WTC11 (cell line): ENCODE measurements at regions not wholly inside any gene's neighbourhood (a gene's known extent, or its start where the extent isn't known, plus 50 kb on each side); places are given as distances from the start of the nearest gene placed in this dataset.

Experiments
- ATAC-seq: fragments of 200-7000 bp; cut with Tn5 transposase; 2 replicates; pipeline ENCODE4 v1.10.0; 2021; ENCODE audit warnings: mild to moderate bottlenecking, moderate library complexity
- CTCF ChIA-PET: fragments of 300-600 bp; sonication (Branson Sonifier 250); formaldehyde crosslinking; loops from one replicate; lab custom pipeline; 2021; ENCODE audit warnings: antibody characterized with exemption; lab: Charles Lee
- POLR2A ChIA-PET: fragments of 350-600 bp; sonication (Branson Sonifier 250); formaldehyde crosslinking; loops from one replicate; lab custom pipeline; 2021; ENCODE audit warnings: antibody characterized with exemption; lab: Charles Lee
- DNase-seq: peaks from one replicate; pipeline ENCODE4 v3.0.0; 2021; ENCODE audit warnings: low spot score
- H3K27ac Mint-ChIP-seq: 2 replicates; pipeline ENCODE4 v1.8.0; 2021; ENCODE audit warnings: mixed read lengths
- H3K27me3 Mint-ChIP-seq: 2 replicates; pipeline ENCODE4 v1.8.0; 2021; ENCODE audit warnings: low read depth, mild to moderate bottlenecking, moderate library complexity, mixed read lengths
- H3K36me3 Mint-ChIP-seq: 2 replicates; pipeline ENCODE4 v1.8.0; 2021; ENCODE audit warnings: mixed read lengths
- H3K4me1 Mint-ChIP-seq: 2 replicates; pipeline ENCODE4 v1.8.0; 2022; ENCODE audit warnings: mixed read lengths
- H3K4me3 Mint-ChIP-seq: 2 replicates; pipeline ENCODE4 v1.8.0; 2021; ENCODE audit warnings: mild to moderate bottlenecking, moderate library complexity, mixed read lengths
- H3K9me3 Mint-ChIP-seq: 2 replicates; pipeline ENCODE4 v1.8.0; 2021; ENCODE audit warnings: mixed read lengths
- EMX1 ChIP-seq: fragments of 250-450 bp; sonication (Bioruptor Pico); IDR thresholded peaks from 2 replicates; pipeline ENCODE4 v1.8.0; 2021; ENCODE audit warnings: mild to moderate bottlenecking
- ESRRA ChIP-seq: sonication (generic); formaldehyde crosslinking; IDR thresholded peaks from 2 replicates; pipeline ENCODE4 v1.8.1; 2022; ENCODE audit warnings: mild to moderate bottlenecking, missing genetic modification reagents, borderline replicate concordance
- ETV6 ChIP-seq: sonication (generic); formaldehyde crosslinking; IDR thresholded peaks from 2 replicates; pipeline ENCODE4 v1.8.1; 2022; ENCODE audit warnings: mild to moderate bottlenecking, missing genetic modification reagents
- FOXK1 ChIP-seq: sonication (generic); formaldehyde crosslinking; IDR thresholded peaks from 2 replicates; pipeline ENCODE4 v1.8.0; 2022; ENCODE audit warnings: mild to moderate bottlenecking, moderate library complexity, missing genetic modification reagents
- HMGA2 ChIP-seq: fragments of 250-450 bp; sonication (Bioruptor Pico); IDR thresholded peaks from 2 replicates; pipeline ENCODE4 v1.4.0; 2021; ENCODE audit warnings: mild to moderate bottlenecking, moderate library complexity
- MXD4 ChIP-seq: fragments of 250-450 bp; sonication (Bioruptor Pico); IDR thresholded peaks from 2 replicates; pipeline ENCODE4 v1.8.0; 2021; ENCODE audit warnings: mild to moderate bottlenecking, moderate library complexity, borderline replicate concordance
- MYBL2 ChIP-seq: sonication (generic); formaldehyde crosslinking; IDR thresholded peaks from 2 replicates; pipeline ENCODE4 v1.8.1; 2023; ENCODE audit warnings: mild to moderate bottlenecking, moderate library complexity, missing genetic modification reagents
- NR1H2 ChIP-seq: sonication (generic); formaldehyde crosslinking; IDR thresholded peaks from 2 replicates; pipeline ENCODE4 v1.9.0; 2021; ENCODE audit warnings: mild to moderate bottlenecking, moderate library complexity, missing genetic modification reagents
- NR3C1 ChIP-seq: sonication (generic); formaldehyde crosslinking; conservative IDR thresholded peaks from 2 replicates; pipeline ENCODE4 v1.8.1; 2023; ENCODE audit warnings: low read depth, mild to moderate bottlenecking, missing genetic modification reagents
- SMAD3 ChIP-seq: sonication (generic); formaldehyde crosslinking; IDR thresholded peaks from 2 replicates; pipeline ENCODE4 v1.8.0; 2022; ENCODE audit warnings: missing genetic modification reagents, mild to moderate bottlenecking, borderline replicate concordance
- SP1 ChIP-seq: sonication (generic); formaldehyde crosslinking; conservative IDR thresholded peaks from 2 replicates; pipeline ENCODE4 v1.8.1; 2022; ENCODE audit warnings: missing genetic modification reagents
- ZNF121 ChIP-seq: sonication (generic); formaldehyde crosslinking; IDR thresholded peaks from 2 replicates; pipeline ENCODE4 v1.8.0; 2023; ENCODE audit warnings: missing genetic modification reagents
- ZNF423 ChIP-seq: fragments of 250-450 bp; sonication (Bioruptor Pico); IDR thresholded peaks from 2 replicates; pipeline ENCODE4 v2.1.2; 2022; ENCODE audit warnings: mild to moderate bottlenecking, moderate library complexity
- TF ChIP-seq, protein P1 (sequence below): sonication (generic); formaldehyde crosslinking; IDR thresholded peaks from 2 replicates; pipeline ENCODE4 v1.8.1; 2022; ENCODE audit warnings: mild to moderate bottlenecking, moderate library complexity, missing genetic modification reagents
- TF ChIP-seq, protein P2 (sequence below): sonication (generic); formaldehyde crosslinking; IDR thresholded peaks from 2 replicates; pipeline ENCODE4 v1.8.0; 2022; ENCODE audit warnings: mild to moderate bottlenecking, missing genetic modification reagents
- TF ChIP-seq, protein P3 (sequence below): sonication (generic); formaldehyde crosslinking; IDR thresholded peaks from 2 replicates; pipeline ENCODE4 v1.8.0; 2023; ENCODE audit warnings: mild to moderate bottlenecking, missing genetic modification reagents
- TF ChIP-seq, protein P4 (sequence below): sonication (generic); formaldehyde crosslinking; IDR thresholded peaks from 2 replicates; pipeline ENCODE4 v1.8.0; 2022; ENCODE audit warnings: mild to moderate bottlenecking, missing genetic modification reagents
- TF ChIP-seq, protein P5 (sequence below): fragments of 250-450 bp; sonication (Bioruptor Pico); IDR thresholded peaks from 2 replicates; pipeline ENCODE4 v1.9.0; 2021; ENCODE audit warnings: moderate library complexity, mild to moderate bottlenecking, inconsistent platforms, borderline replicate concordance
- TF ChIP-seq, protein P6 (sequence below): fragments of 200-600 bp; IDR thresholded peaks from 2 replicates; pipeline ENCODE4 v1.8.0; 2022; ENCODE audit warnings: antibody characterized with exemption

DNA sequence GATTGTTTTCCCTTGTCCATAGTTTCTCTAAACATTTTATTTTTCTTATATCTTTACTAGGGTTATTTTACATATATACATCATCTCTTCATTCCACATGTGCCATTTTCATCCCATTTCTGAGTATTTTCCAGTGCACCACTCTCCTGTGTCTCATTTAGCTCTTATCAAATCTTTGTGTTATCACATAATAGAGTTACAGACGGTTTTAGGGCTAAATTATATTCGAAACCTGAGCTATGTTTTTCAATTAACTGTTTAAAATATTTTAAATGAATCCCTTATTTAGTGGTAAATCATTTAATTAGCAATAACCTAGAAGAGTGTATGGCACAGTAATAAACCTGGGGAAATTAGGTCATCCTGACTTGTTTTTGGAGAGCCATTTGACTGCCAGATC, 160.4 kb upstream of the DCN start:
- POLR2A ChIA-PET, result no interaction called here
- no peak overlapping the region for H3K4me3 Mint-ChIP-seq
- DNase-seq, result no peak
- H3K27me3 Mint-ChIP-seq, result no peaks in the 10 kb centered on the region
- no peak overlapping the region for H3K27ac Mint-ChIP-seq
- no peaks in the 10 kb centered on the region for H3K9me3 Mint-ChIP-seq
- TF ChIP-seq, protein P1, sequence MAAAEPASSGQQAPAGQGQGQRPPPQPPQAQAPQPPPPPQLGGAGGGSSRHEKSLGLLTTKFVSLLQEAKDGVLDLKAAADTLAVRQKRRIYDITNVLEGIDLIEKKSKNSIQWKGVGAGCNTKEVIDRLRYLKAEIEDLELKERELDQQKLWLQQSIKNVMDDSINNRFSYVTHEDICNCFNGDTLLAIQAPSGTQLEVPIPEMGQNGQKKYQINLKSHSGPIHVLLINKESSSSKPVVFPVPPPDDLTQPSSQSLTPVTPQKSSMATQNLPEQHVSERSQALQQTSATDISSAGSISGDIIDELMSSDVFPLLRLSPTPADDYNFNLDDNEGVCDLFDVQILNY (CRISPR knock-in tag), result no peak
- TF ChIP-seq, protein P2, sequence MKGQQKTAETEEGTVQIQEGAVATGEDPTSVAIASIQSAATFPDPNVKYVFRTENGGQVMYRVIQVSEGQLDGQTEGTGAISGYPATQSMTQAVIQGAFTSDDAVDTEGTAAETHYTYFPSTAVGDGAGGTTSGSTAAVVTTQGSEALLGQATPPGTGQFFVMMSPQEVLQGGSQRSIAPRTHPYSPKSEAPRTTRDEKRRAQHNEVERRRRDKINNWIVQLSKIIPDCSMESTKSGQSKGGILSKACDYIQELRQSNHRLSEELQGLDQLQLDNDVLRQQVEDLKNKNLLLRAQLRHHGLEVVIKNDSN, result no peak
- TF ChIP-seq NR1H2 (CRISPR knock-in tag) (no peak), SP1 (CRISPR knock-in tag) (no peak), ZNF121 (CRISPR knock-in tag) (no peak), MYBL2 (CRISPR knock-in tag) (no peak), FOXK1 (CRISPR knock-in tag) (no peak), HMGA2 (no peak), ZNF423 (CRISPR knock-in tag) (no peak), NR3C1 (CRISPR knock-in tag) (no peak), ESRRA (CRISPR knock-in tag) (no peak), SMAD3 (CRISPR knock-in tag) (no peak), EMX1 (no peak), ETV6 (CRISPR knock-in tag) (no peak), MXD4 (CRISPR knock-in tag) (no peak)
- TF ChIP-seq, protein P3, sequence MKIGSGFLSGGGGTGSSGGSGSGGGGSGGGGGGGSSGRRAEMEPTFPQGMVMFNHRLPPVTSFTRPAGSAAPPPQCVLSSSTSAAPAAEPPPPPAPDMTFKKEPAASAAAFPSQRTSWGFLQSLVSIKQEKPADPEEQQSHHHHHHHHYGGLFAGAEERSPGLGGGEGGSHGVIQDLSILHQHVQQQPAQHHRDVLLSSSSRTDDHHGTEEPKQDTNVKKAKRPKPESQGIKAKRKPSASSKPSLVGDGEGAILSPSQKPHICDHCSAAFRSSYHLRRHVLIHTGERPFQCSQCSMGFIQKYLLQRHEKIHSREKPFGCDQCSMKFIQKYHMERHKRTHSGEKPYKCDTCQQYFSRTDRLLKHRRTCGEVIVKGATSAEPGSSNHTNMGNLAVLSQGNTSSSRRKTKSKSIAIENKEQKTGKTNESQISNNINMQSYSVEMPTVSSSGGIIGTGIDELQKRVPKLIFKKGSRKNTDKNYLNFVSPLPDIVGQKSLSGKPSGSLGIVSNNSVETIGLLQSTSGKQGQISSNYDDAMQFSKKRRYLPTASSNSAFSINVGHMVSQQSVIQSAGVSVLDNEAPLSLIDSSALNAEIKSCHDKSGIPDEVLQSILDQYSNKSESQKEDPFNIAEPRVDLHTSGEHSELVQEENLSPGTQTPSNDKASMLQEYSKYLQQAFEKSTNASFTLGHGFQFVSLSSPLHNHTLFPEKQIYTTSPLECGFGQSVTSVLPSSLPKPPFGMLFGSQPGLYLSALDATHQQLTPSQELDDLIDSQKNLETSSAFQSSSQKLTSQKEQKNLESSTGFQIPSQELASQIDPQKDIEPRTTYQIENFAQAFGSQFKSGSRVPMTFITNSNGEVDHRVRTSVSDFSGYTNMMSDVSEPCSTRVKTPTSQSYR (CRISPR knock-in tag), result no peak
- TF ChIP-seq, protein P4, sequence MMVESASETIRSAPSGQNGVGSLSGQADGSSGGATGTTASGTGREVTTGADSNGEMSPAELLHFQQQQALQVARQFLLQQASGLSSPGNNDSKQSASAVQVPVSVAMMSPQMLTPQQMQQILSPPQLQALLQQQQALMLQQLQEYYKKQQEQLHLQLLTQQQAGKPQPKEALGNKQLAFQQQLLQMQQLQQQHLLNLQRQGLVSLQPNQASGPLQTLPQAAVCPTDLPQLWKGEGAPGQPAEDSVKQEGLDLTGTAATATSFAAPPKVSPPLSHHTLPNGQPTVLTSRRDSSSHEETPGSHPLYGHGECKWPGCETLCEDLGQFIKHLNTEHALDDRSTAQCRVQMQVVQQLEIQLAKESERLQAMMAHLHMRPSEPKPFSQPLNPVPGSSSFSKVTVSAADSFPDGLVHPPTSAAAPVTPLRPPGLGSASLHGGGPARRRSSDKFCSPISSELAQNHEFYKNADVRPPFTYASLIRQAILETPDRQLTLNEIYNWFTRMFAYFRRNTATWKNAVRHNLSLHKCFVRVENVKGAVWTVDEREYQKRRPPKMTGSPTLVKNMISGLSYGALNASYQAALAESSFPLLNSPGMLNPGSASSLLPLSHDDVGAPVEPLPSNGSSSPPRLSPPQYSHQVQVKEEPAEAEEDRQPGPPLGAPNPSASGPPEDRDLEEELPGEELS (CRISPR knock-in tag), result no peak
- TF ChIP-seq, protein P5, sequence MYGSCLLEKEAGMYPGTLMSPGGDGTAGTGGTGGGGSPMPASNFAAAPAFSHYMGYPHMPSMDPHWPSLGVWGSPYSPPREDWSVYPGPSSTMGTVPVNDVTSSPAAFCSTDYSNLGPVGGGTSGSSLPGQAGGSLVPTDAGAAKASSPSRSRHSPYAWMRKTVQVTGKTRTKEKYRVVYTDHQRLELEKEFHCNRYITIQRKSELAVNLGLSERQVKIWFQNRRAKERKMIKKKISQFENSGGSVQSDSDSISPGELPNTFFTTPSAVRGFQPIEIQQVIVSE (CRISPR knock-in tag), result no peak
- TF ChIP-seq, protein P6, sequence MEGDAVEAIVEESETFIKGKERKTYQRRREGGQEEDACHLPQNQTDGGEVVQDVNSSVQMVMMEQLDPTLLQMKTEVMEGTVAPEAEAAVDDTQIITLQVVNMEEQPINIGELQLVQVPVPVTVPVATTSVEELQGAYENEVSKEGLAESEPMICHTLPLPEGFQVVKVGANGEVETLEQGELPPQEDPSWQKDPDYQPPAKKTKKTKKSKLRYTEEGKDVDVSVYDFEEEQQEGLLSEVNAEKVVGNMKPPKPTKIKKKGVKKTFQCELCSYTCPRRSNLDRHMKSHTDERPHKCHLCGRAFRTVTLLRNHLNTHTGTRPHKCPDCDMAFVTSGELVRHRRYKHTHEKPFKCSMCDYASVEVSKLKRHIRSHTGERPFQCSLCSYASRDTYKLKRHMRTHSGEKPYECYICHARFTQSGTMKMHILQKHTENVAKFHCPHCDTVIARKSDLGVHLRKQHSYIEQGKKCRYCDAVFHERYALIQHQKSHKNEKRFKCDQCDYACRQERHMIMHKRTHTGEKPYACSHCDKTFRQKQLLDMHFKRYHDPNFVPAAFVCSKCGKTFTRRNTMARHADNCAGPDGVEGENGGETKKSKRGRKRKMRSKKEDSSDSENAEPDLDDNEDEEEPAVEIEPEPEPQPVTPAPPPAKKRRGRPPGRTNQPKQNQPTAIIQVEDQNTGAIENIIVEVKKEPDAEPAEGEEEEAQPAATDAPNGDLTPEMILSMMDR, result no peak
- TF ChIP-seq, all 79 proteins: peak for 0
- CTCF ChIA-PET, result no interaction called here
- H3K36me3 Mint-ChIP-seq, result no peaks in the 10 kb centered on the region
- H3K4me1 Mint-ChIP-seq, result no peaks in the 10 kb centered on the region
- ATAC-seq, result no peak
